Activated CD4-positive, alpha-beta T cell treated with anti-CD3 and anti-CD28 coated beads for 36 hours (primary cell): ENCODE measurements at regions not wholly inside any gene's neighbourhood (a gene's known extent, or its start where the extent isn't known, plus 50 kb on each side); places are given as distances from the start of the nearest gene placed in this dataset.

ENCODE experiments used
- ATAC-seq: fragments of 200-7000 bp; cut with Tn5 transposase; one replicate; pipeline ENCODE4 v1.10.0; 2021; ENCODE audit warnings: mild to moderate bottlenecking, moderate library complexity
- CTCF ChIA-PET: fragments of 350-600 bp; sonication (Branson Sonifier 250); formaldehyde crosslinking; loops from one replicate; lab custom pipeline; 2021; ENCODE audit warnings: antibody characterized with exemption; lab: Charles Lee
- POLR2A ChIA-PET: fragments of 350-600 bp; sonication (Branson Sonifier 250); formaldehyde crosslinking; loops from one replicate; lab custom pipeline; 2021; ENCODE audit warnings: antibody characterized with exemption, inconsistent platforms; lab: Charles Lee
- DNase-seq: peaks from one replicate; pipeline ENCODE4 v3.0.0-alpha.2; 2020
- H3K27ac Mint-ChIP-seq: one replicate; pipeline ENCODE4 v1.8.0; 2021; ENCODE audit warnings: mixed read lengths
- H3K27me3 Mint-ChIP-seq: one replicate; pipeline ENCODE4 v1.8.0; 2021; ENCODE audit warnings: mixed read lengths
- H3K36me3 Mint-ChIP-seq: one replicate; pipeline ENCODE4 v1.8.0; 2021; ENCODE audit warnings: low read depth, mixed read lengths
- H3K4me1 Mint-ChIP-seq: one replicate; pipeline ENCODE4 v1.8.0; 2021; ENCODE audit warnings: mixed read lengths
- H3K4me3 Mint-ChIP-seq: one replicate; pipeline ENCODE4 v1.8.0; 2021; ENCODE audit warnings: mild to moderate bottlenecking, moderate library complexity, mixed read lengths
- H3K9me3 Mint-ChIP-seq: one replicate; pipeline ENCODE4 v1.8.0; 2021; ENCODE audit warnings: low read depth, mixed read lengths
- intact Hi-C, 2 experiments: fragments of 100-400 bp; cut with DNase I in 1 of 2; cut with micrococcal nuclease in 1 of 2; formaldehyde crosslinking; loops; one replicate each; pipeline versions ENCODE4 v1.14.2 to v1.15.1; 2022 to 2024; cut with DNase I, micrococcal nuclease

DNA sequence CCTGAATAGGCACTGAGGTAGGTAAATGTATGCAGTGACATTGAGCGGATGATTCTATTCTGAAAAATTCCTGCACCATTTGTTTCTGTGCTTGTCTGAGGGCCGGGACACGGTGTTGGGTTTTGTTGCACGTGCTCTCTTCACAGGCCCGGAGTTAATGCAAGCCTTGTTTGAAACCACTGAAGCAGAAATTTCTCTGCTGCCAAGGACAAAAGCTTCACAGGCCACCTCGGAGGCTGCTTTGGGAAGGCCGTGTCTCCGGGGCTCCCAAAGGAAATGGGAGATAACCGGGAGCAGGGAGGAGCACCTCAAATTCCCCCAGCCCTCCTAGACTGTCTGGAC lies 179.4 kb downstream of the OPA1 start:
- H3K27me3 Mint-ChIP-seq, result peaks cover 5% of the 10 kb centered on the region
- CTCF ChIA-PET, result no interaction called here
- intact Hi-C loops, result no loop called here
- POLR2A ChIA-PET, result no interaction called here
- ATAC-seq (no peak), DNase-seq (no peak)
- no peaks in the 10 kb centered on the region for H3K9me3 Mint-ChIP-seq
- H3K4me1 Mint-ChIP-seq, result peaks cover 6% of the 10 kb centered on the region
- H3K4me3 Mint-ChIP-seq, result no peak overlapping the region
- H3K27ac Mint-ChIP-seq, result no peak overlapping the region
- no peaks in the 10 kb centered on the region for H3K36me3 Mint-ChIP-seq

DNA sequence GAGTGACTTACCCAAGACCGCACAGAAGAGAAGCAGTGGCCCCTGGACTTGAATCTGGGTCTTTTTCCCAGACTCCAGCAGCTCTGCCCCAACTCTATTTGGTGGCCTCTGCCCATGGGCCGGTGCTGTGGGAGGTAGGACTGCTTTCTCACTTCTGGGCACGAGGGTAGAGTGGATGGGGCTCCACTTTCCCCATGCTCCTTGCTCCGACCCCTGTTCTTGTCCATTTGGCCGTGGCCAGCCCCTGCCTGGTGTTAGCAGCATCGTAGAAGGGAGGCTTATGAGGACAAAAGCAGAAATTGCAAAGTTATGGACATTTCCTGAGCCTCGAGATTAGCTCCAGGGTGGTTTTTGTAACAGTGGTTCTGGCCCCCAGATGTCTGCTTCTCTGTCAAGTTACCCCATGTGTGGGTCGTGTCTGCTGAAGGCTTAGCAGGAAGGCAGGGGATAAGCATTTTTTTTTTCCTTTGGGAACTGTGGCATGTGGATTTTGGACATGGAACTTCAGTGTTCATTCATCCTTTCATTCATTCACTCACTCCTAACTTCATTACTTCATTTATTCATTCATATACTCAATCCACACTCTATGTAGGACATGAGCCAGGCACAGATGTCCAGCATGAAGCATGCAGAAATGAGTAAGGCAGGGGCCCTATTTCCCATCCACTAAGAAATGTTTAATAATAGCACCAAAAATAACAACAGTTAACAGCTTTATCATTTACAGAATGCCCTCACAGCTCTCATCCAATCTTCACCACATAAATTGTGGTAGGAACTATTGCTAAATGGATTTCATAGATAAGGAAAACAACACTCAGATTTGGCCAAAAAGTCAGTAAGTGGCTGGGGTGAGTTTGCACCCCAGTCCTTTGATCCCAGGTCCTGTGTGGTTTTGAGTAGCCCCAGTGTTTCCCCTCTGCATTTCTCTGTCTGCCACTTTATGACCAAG lies 180.5 kb downstream of the OPA1 start:
- CTCF ChIA-PET, result interaction anchor here (0.7 kb wide), 1 partner anchor 327 kb away, joined by 3 read pairs; no protein-coding TSS in a partner anchor
- Mint-ChIP-seq H3K4me3 (no peak overlapping the region), H3K36me3 (no peaks in the 10 kb centered on the region), H3K9me3 (no peaks in the 10 kb centered on the region), H3K4me1 (peaks cover 6% of the 10 kb centered on the region), H3K27me3 (peaks cover 5% of the 10 kb centered on the region), H3K27ac (no peak overlapping the region)
- intact Hi-C loops, result no loop called here
- POLR2A ChIA-PET, result no interaction called here
- no peak for ATAC-seq
- no peak for DNase-seq

DNA sequence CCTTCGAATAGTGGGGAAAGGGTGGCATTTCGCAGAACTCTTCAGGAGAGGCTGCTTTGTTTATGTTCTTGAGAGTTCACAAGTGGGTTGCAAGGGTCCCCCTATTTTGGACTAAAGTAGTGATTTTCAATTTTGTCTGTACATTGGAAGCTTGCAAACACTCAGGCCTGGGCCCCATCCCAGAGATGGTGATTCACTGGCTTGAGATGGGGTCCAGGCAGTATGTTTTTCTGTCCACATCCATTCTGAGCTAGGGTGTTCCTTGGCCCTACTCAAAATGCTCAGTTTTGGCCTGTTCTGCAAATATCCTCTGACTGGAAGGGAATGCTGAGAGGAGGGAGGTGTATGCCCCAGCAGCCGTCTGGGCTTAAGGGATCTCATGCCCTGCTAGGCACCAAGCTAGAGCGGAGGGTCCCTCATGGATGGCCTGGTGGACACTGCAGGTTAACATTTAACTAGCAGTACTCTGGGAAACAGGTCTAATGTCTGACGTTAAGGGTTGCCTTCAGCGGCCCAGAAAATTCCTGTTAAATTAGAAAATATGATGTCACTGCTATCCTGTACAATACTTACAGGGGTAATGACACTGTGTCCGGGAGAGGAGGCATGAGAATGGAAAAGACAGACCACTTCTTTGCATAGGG lies 181.4 kb downstream of the OPA1 start:
- Mint-ChIP-seq H3K4me1 (peaks cover 6% of the 10 kb centered on the region), H3K27ac (no peak overlapping the region), H3K36me3 (no peaks in the 10 kb centered on the region), H3K27me3 (peaks cover 12% of the 10 kb centered on the region), H3K4me3 (no peak overlapping the region), H3K9me3 (no peaks in the 10 kb centered on the region)
- ChIA-PET CTCF (interaction anchor here (1.2 kb wide), 1 partner anchor 11 kb away, joined by 4 read pairs; no protein-coding TSS in a partner anchor), POLR2A (no interaction called here)
- ATAC-seq (no peak), DNase-seq (no peak)
- intact Hi-C loops, result no loop called here

DNA sequence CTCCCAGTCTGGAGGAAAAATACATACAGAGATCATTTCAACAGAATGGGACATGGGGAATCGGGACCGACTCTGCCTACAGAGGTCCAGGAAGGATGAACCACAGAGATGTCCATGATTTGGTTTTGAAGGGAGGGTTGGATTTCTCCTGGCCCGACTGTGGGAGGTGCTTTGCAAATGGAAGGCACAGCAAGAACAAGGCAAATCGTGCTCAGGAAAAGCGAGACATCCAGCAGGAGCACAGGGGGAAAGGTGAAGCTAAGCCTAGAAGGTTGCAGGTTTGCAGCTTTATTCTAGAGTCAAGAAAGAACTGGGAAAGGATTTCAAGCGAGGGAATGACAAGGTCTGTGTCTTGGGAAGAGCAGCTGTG lies 181.9 kb downstream of the OPA1 start:
- no peak overlapping the region for H3K4me3 Mint-ChIP-seq
- no peak for DNase-seq
- H3K9me3 Mint-ChIP-seq, result no peaks in the 10 kb centered on the region
- peaks cover 15% of the 10 kb centered on the region for H3K27me3 Mint-ChIP-seq
- no peaks in the 10 kb centered on the region for H3K36me3 Mint-ChIP-seq
- CTCF ChIA-PET, result interaction anchor here (1.2 kb wide), 1 partner anchor 11 kb away, joined by 4 read pairs; no protein-coding TSS in a partner anchor
- intact Hi-C loops, result no loop called here
- H3K4me1 Mint-ChIP-seq, result peaks cover 6% of the 10 kb centered on the region
- POLR2A ChIA-PET, result no interaction called here
- H3K27ac Mint-ChIP-seq, result no peak overlapping the region
- no peak for ATAC-seq

DNA sequence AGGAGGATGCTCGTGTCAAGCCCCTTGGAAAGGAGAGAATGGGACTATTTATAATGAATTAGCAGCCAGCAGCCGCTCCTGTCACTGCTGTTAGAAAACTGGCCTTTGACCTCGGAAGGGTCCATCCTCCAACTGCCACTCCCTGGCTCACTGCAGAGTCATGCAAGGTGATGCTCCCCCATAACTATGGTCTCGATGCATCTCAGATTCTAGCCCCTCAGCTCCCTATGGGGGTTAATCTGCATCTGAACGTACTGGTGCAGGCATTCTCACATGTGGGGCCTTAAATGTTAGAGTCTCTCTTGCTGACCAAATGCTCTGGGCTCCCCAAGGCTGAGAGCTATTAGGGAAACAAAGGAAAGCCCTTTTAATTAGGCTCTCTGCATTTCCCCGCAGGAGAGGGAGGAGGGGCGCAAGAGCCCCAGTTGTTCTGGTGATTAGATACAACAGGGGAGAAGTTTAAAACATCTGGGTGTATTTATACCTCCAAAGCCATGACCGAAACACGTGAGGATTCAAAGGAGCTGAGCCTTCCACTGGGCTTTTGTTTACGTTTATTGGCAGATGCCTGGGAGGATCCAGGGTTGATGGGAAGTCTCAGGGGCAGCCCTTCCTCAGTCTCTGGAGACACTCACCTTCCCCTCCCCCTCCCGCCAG lies 182.5 kb downstream of the OPA1 start:
- Mint-ChIP-seq H3K27ac (no peak overlapping the region), H3K36me3 (no peaks in the 10 kb centered on the region), H3K27me3 (peaks cover 20% of the 10 kb centered on the region), H3K9me3 (no peaks in the 10 kb centered on the region), H3K4me3 (no peak overlapping the region), H3K4me1 (peaks cover 6% of the 10 kb centered on the region)
- ChIA-PET POLR2A (no interaction called here), CTCF (interaction anchor here (1.2 kb wide), 1 partner anchor 12 kb away, joined by 4 read pairs; no protein-coding TSS in a partner anchor)
- intact Hi-C loops, result no loop called here
- no peak for ATAC-seq
- DNase-seq, result no peak

DNA sequence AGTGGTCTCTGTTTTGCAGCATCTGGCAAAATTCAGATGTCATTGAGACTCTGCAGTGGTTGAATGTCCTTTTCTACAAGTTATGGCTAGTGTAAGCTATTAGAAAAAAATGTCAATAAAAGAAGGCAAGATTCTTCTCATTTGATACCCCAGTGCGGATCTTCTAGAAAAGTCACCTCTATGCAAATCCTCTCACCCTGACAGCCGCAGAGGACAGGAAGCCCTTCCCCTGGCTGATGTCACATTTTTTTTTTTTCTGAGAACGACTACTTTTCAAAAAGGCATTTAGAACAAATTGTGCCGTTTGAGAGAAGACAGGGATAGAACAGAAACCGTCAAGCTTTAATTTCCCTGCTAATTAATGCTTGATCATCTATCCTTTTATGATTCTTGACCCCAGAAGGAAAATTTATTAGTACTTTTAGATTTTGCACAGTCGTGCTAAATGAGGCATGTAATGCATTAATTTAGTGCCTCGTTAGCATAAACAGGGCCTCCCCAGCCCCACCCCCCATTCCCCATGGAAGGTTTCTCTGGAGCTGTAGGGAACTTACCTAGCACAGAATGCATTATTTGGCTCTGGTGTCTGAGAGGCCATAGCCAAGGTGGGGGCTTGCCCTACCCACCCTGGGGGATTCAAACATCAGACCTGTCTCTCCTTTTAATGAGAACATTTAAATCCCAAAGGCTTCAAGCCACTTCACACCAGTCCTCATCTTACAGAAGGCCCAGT lies 183.8 kb downstream of the OPA1 start:
- peak; percentile 55 for ATAC-seq
- Mint-ChIP-seq H3K9me3 (no peaks in the 10 kb centered on the region), H3K4me3 (no peak overlapping the region), H3K27me3 (peaks cover 23% of the 10 kb centered on the region), H3K36me3 (no peaks in the 10 kb centered on the region), H3K27ac (no peak overlapping the region), H3K4me1 (peaks cover 6% of the 10 kb centered on the region)
- POLR2A ChIA-PET, result no interaction called here
- no peak for DNase-seq
- CTCF ChIA-PET, result interaction anchor here (0.7 kb wide), 1 partner anchor 10 kb away, joined by 3 read pairs; no protein-coding TSS in a partner anchor
- intact Hi-C loops, result no loop called here

DNA sequence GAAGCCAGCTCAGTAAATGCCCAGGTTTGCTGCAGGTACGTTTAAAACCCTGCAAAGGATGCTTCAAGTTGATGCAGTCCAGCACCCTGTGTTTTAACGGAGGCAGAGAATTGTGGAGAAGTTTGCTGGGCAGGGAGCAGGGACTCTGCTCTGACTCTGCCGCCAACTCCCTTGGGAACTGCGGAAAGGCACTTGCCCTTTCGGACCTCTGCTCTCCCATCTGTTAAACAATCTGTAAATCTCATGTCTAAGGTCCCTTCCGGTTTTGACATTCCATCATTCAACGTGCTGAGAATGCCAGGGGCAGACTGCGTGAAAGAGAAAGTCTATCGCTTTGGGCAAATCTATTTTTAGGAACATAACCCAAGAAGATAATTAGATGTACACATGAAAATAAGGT lies 184.5 kb downstream of the OPA1 start:
- no peaks in the 10 kb centered on the region for H3K36me3 Mint-ChIP-seq
- ATAC-seq, result no peak
- peaks cover 28% of the 10 kb centered on the region for H3K27me3 Mint-ChIP-seq
- H3K4me3 Mint-ChIP-seq, result no peak overlapping the region
- peaks cover 6% of the 10 kb centered on the region for H3K4me1 Mint-ChIP-seq
- ChIA-PET CTCF (interaction anchor here (0.6 kb wide), 1 partner anchor 165 kb away, joined by 3 read pairs; no protein-coding TSS in a partner anchor), POLR2A (no interaction called here)
- H3K27ac Mint-ChIP-seq, result no peak overlapping the region
- intact Hi-C loops, result no loop called here
- no peaks in the 10 kb centered on the region for H3K9me3 Mint-ChIP-seq
- DNase-seq, result no peak

DNA sequence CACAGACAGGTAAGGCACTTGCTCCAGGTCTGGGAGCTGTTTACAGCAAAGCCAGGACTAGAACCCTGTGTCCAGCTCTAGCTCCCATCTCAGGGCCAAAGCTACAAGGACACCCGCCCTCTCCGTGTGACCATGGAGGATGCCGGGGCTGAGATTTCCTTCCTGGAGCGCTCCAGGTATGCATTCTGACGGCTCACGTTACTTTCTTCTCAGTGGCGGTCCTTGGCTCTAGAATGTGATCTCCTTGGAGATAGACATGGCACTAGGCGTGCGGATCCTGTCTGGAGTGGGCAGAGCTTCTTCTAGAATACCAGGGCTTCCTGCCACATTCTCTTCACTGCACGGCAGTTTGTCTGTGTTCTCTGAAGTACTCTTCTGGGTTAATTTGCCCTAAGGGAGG lies 185.7 kb downstream of the OPA1 start:
- DNase-seq, result no peak
- Mint-ChIP-seq H3K4me3 (no peak overlapping the region), H3K36me3 (no peaks in the 10 kb centered on the region), H3K4me1 (peaks cover 6% of the 10 kb centered on the region), H3K27me3 (peaks cover 28% of the 10 kb centered on the region), H3K9me3 (no peaks in the 10 kb centered on the region), H3K27ac (no peak overlapping the region)
- ChIA-PET CTCF (interaction anchor here (0.7 to 4.0 kb wide), 2 partner anchors 312 to 537 kb away, joined by 3 to 54 read pairs; no protein-coding TSS in a partner anchor), POLR2A (no interaction called here)
- intact Hi-C loops, result no loop called here
- no peak for ATAC-seq

DNA sequence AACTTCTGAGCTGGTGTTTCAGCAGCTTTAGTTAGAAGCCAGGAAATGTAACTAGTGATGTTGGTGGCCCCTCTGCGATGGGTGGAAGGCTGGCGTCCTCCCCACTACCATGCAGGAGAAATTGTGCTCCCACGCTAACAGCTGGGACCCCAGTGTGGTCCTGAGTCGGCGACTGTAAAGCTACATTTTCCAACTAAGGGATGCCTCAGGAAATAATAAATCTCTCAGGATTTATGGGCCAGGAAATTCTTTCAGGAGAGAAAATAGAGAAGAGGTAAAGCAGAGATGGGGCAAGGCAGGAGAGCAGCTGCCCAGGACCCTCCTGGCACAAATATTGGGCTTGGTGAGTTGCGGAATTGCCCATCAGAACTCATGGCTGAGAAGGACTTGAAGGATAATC lies 186.9 kb downstream of the OPA1 start:
- H3K9me3 Mint-ChIP-seq, result no peaks in the 10 kb centered on the region
- H3K4me1 Mint-ChIP-seq, result peaks cover 6% of the 10 kb centered on the region
- ATAC-seq, result no peak
- ChIA-PET POLR2A (no interaction called here), CTCF (interaction anchor here (1.2 to 4.0 kb wide), 6 partner anchors 8 to 564 kb away, joined by 3 to 54 read pairs (median 6); no protein-coding TSS in a partner anchor)
- H3K27ac Mint-ChIP-seq, result no peak overlapping the region
- H3K4me3 Mint-ChIP-seq, result no peak overlapping the region
- no peak for DNase-seq
- peaks cover 28% of the 10 kb centered on the region for H3K27me3 Mint-ChIP-seq
- intact Hi-C loops, result loop anchor here (1.0 to 2.0 kb wide), 3 partner anchors 357 to 535 kb away; no protein-coding TSS in a partner anchor
- no peaks in the 10 kb centered on the region for H3K36me3 Mint-ChIP-seq

DNA sequence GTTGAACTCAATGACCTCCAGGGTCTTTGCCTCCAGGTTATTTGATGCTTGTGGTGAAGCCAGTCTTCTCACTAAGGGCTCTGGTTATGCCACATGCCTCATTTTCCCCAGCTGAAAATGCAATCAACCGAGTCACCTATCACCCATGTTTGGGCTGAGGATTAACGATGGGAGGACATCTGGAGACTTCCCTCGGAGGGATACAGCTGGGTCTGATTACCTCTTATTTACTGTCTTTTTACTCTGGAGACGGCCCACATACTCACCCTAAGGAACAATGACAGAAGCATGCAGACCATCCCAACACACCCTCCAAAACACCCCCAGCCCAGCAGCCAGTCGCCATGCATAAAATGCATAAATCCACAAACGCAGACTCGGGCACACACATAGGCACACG lies 187.4 kb downstream of the OPA1 start:
- ChIA-PET POLR2A (no interaction called here), CTCF (interaction anchor here (0.5 to 4.0 kb wide), 13 partner anchors 8 to 625 kb away, joined by 3 to 54 read pairs (median 4); no protein-coding TSS in a partner anchor)
- Mint-ChIP-seq H3K4me1 (peaks cover 6% of the 10 kb centered on the region), H3K9me3 (no peaks in the 10 kb centered on the region), H3K27ac (no peak overlapping the region), H3K36me3 (no peaks in the 10 kb centered on the region), H3K4me3 (no peak overlapping the region), H3K27me3 (peaks cover 26% of the 10 kb centered on the region)
- ATAC-seq, result no peak
- intact Hi-C loops, result loop anchor here (1.0 to 2.0 kb wide), 3 partner anchors 357 to 535 kb away; no protein-coding TSS in a partner anchor
- DNase-seq, result no peak
